Panc1 (cell line): ENCODE measurements at regions not wholly inside any gene's neighbourhood (a gene's known extent, or its start where the extent isn't known, plus 50 kb on each side); places are given as distances from the start of the nearest gene placed in this dataset.

Source experiments
- ATAC-seq: fragments of 200-7000 bp; cut with Tn5 transposase; 2 replicates; pipeline ENCODE4 v1.9.1; 2020; ENCODE audit warnings: mild to moderate bottlenecking, moderate library complexity
- BruUV-seq: library from RNA; stranded (reverse); fragments of 400-500 nt; replicated peaks from 2 replicates; lab custom pipeline; 2021; lab: Mats Ljungman, UMichigan
- CTCF ChIA-PET: fragments of 300-600 bp; sonication (Branson Sonifier 250); formaldehyde crosslinking; loops from one replicate; lab custom pipeline; 2022; ENCODE audit warnings: antibody characterized with exemption; lab: Charles Lee
- POLR2A ChIA-PET: fragments of 300-600 bp; sonication (Branson Sonifier 250); formaldehyde crosslinking; loops from one replicate; lab custom pipeline; 2022; ENCODE audit warnings: antibody characterized with exemption; lab: Charles Lee
- DNase-seq: peaks from one replicate; pipeline ENCODE4 v3.0.0-alpha.2; 2010; ENCODE audit warnings: low read depth, low spot score
- H3K27ac ChIP-seq: 2 replicates; pipeline ENCODE4 v1.5.1; 2011; ENCODE audit warnings: mild to moderate bottlenecking, low read length, inconsistent platforms
- H3K27me3 ChIP-seq: fragments of 200-500 bp; sonication (Bioruptor generic); 2 replicates; pipeline ENCODE4 v1.6.0; 2014; ENCODE audit warnings: low read length, inconsistent platforms; ENCODE audit not compliant: control insufficient read depth, insufficient read depth
- H3K36me3 ChIP-seq: fragments of 200-500 bp; sonication (Bioruptor generic); 2 replicates; pipeline ENCODE4 v1.5.1; 2014; ENCODE audit warnings: inconsistent platforms, mild to moderate bottlenecking, low read length, moderate library complexity; ENCODE audit not compliant: control insufficient read depth, insufficient read depth
- H3K4me1 ChIP-seq: 2 replicates; pipeline ENCODE4 v1.5.1; 2011; ENCODE audit warnings: inconsistent platforms, mild to moderate bottlenecking, low read length, moderate library complexity; ENCODE audit not compliant: control insufficient read depth, insufficient read depth
- H3K4me3 ChIP-seq, 2 experiments: 2 replicates each; pipeline ENCODE4 v1.5.1; 2011 to 2012; ENCODE audit warnings: low read depth in 2 of 2, low read length in 2 of 2, mild to moderate bottlenecking in 2 of 2, inconsistent platforms in 1 of 2, moderate library complexity in 1 of 2
- H3K9me3 ChIP-seq: fragments of 200-500 bp; sonication (Bioruptor generic); 2 replicates; pipeline ENCODE4 v1.5.1; 2014; ENCODE audit warnings: low read depth, mild to moderate bottlenecking, inconsistent platforms, low read length, moderate library complexity; ENCODE audit not compliant: control insufficient read depth, insufficient read depth
- CTCF ChIP-seq: fragments of 450-650 bp; IDR thresholded peaks from 2 replicates; pipeline ENCODE4 v1.5.1; 2017; ENCODE audit warnings: mild to moderate bottlenecking
- POLR2AphosphoS5 ChIP-seq: IDR thresholded peaks from 2 replicates; pipeline ENCODE4 v1.6.1; 2012; ENCODE audit warnings: mild to moderate bottlenecking, low read depth, low read length, moderate library complexity
- REST ChIP-seq, 2 experiments: IDR thresholded peaks; 2 replicates each; pipeline ENCODE4 v1.6.1; 2011 to 2012; ENCODE audit warnings: low read depth in 2 of 2, control low read depth in 1 of 2, low read length in 1 of 2, mild to moderate bottlenecking in 1 of 2, moderate library complexity in 1 of 2; ENCODE audit not compliant: insufficient read depth in 1 of 2
- SIN3A ChIP-seq: IDR thresholded peaks from 2 replicates; pipeline ENCODE4 v1.6.1; 2012; ENCODE audit warnings: low read depth, mild to moderate bottlenecking, low read length, moderate library complexity, borderline replicate concordance; ENCODE audit not compliant: insufficient read depth
- TCF7L2 ChIP-seq: IDR thresholded peaks from 2 replicates; pipeline ENCODE4 v1.6.1; 2011; ENCODE audit warnings: mild to moderate bottlenecking, low read depth, low read length, inconsistent platforms
- in situ Hi-C: cut with HindIII; loops from 2 replicates; pipeline ENCODE4 v1.10.0; 2016; ENCODE audit warnings: low sequenced_read_pairs, low pct_unique_long_range_greater_than_20kb
- intact Hi-C: fragments of 100-400 bp; cut with micrococcal nuclease; formaldehyde crosslinking; loops from one replicate; pipeline ENCODE4 v1.10.0; 2022; ENCODE audit not compliant: unreplicated experiment

- in situ Hi-C loops, result no loop called here
- intact Hi-C loops, result no loop called here
Measured at GRCh38 chr5:104494083-104494482, 931.5 kb upstream of the NUDT12 start.

GRCh38 chr5:104472811-104473210 is 910.2 kb upstream of the NUDT12 start:
- intact Hi-C loops, result no loop called here
- ChIA-PET POLR2A (no interaction called here), CTCF (no interaction called here)
- Histone ChIP-seq H3K36me3 (no peaks in the 10 kb centered on the region), H3K9me3 (peaks cover 9% of the 10 kb centered on the region; the same call in 1 of the 2 replicates), H3K4me3 (no peak overlapping the region), H3K27me3 (no peaks in the 10 kb centered on the region), H3K27ac (no peak overlapping the region), H3K4me1 (no peaks in the 10 kb centered on the region)
- BruUV-seq, result no TSS peak
- DNase-seq (no peak), ATAC-seq (no peak)
- in situ Hi-C loops, result no loop called here
- TF ChIP-seq REST (IDR thresholded peaks at IDR 0.05; ENCODE audit: insufficient read depth in 1 of 2, low read depth in 2 of 2, low read length in 1 of 2) (no peak), TCF7L2 (no peak), SIN3A (no peak), POLR2AphosphoS5 (no peak), CTCF (no peak)

More at GRCh38 chr5:104494083-104494482, 931.5 kb upstream of the NUDT12 start:
- Histone ChIP-seq H3K27me3 (no peaks in the 10 kb centered on the region), H3K4me1 (no peaks in the 10 kb centered on the region; the same call in 1 of the 2 replicates), H3K36me3 (no peaks in the 10 kb centered on the region), H3K9me3 (no peaks in the 10 kb centered on the region), H3K27ac (peak overlapping the region; percentile 40; the same call in 1 of the 2 replicates), H3K4me3 (no peak overlapping the region)
- BruUV-seq, result no TSS peak
- CTCF ChIA-PET, result no interaction called here
- DNase-seq (no peak), ATAC-seq (no peak)
- TF ChIP-seq TCF7L2 (no peak), REST (IDR thresholded peaks at IDR 0.05; ENCODE audit: insufficient read depth in 1 of 2, low read depth in 2 of 2, low read length in 1 of 2) (no peak), POLR2AphosphoS5 (no peak), CTCF (no peak), SIN3A (no peak)
- POLR2A ChIA-PET, result no interaction called here
